Testis (tissue), 2 donors: ENCODE measurements at regions not wholly inside any gene's neighbourhood (a gene's known extent, or its start where the extent isn't known, plus 50 kb on each side); places are given as distances from the start of the nearest gene placed in this dataset.

ENCODE experiments used
- CTCF ChIP-seq, 3 experiments: fragments of 450-650 bp in 2 of 3; fragments of 200-600 bp in 1 of 3; sonication (generic) in 1 of 3; IDR thresholded peaks; one replicate each; pipeline ENCODE4 v1.5.1; 2016 to 2019; ENCODE audit warnings: antibody characterized with exemption in 3 of 3, mild to moderate bottlenecking in 2 of 3, moderate library complexity in 1 of 3
- POLR2A ChIP-seq: fragments of 450-650 bp; IDR thresholded peaks from one replicate; pipeline ENCODE4 v1.6.1; 2017; ENCODE audit warnings: antibody characterized with exemption, mild to moderate bottlenecking, moderate library complexity

DNA sequence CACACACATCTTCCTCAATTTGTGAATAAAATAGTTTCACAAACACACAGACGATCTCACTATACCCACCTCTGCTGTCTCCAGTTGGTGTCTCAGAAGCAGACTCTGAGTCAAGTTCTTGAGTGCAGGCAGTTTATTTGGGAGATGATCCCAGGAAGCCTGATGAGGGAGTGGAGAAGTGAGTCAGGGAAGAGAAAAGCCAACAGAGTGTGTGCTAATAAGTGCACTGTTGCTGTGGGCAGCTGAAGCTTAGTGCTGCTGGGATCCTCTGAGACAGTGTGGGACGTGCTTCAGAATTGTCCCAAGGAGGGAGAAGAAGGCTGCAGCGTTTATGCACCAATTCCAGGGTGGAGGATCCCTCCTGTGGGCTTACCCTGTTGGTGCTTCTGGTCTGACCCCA lies 423.2 kb upstream of the C16orf82 start:
- TF ChIP-seq CTCF (IDR thresholded peaks at IDR 0.05) (no peak), POLR2A (no peak)
